BJ (cell line): ENCODE measurements at regions not wholly inside any gene's neighbourhood (a gene's known extent, or its start where the extent isn't known, plus 50 kb on each side); places are given as distances from the start of the nearest gene placed in this dataset.

Experiments
- CTCF ChIA-PET: fragments of 350-600 bp; formaldehyde crosslinking; extraction: SDS; loops from one replicate; lab custom pipeline; 2021; ENCODE audit warnings: antibody characterized with exemption, inconsistent platforms; lab: Yijun Ruan, JAX
- POLR2A ChIA-PET: fragments of 300-600 bp; sonication (Branson Sonifier 250); formaldehyde crosslinking; extraction: SDS; loops from one replicate; lab custom pipeline; 2021; ENCODE audit warnings: antibody characterized with exemption; lab: Charles Lee
- DNase-seq: peaks from one replicate; pipeline ENCODE4 v3.0.0-alpha.2; 2011; ENCODE audit warnings: low read depth
- H3K27me3 ChIP-seq: 2 replicates; pipeline ENCODE4 v1.6.0; 2011; ENCODE audit warnings: low read length; ENCODE audit not compliant: control insufficient read depth, insufficient read depth
- H3K36me3 ChIP-seq: 2 replicates; pipeline ENCODE4 v1.5.1; 2011; ENCODE audit warnings: low read length; ENCODE audit not compliant: control insufficient read depth, insufficient read depth
- H3K4me3 ChIP-seq: 2 replicates; pipeline ENCODE4 v1.5.1; 2011; ENCODE audit warnings: low read depth, mild to moderate bottlenecking, control low read depth, low read length
- TF ChIP-seq, protein P1 (sequence below): IDR thresholded peaks from 2 replicates; pipeline ENCODE4 v1.5.1; 2011; ENCODE audit warnings: low read depth, mild to moderate bottlenecking, control low read depth, inconsistent platforms, low read length, moderate library complexity; ENCODE audit not compliant: insufficient read depth

DNA sequence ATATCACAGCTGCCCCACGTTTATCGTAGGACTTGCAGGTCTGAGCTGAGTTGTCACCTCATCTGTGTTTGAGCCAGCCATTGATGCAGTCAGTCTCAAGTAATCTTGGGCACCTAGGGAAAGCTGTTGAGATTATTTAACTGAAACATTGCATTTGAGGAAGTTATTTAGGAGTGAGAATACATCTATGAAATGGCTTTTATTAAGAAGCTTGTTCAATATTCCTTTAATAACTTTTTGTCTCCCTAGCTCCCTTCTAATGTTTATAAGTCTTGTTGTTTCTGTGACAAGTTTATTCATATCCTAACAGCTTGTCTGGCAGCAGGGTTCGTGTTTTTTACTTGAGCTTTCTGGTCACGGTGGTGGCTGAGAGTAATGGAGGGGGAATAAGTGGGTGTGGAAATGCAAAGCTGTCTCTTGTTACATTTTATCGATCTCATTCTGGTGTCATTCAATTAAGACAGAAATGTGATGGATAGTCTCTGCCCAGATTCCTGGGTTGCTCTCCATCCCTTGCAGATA lies 555.9 kb downstream of the USP25 start:
- Histone ChIP-seq H3K27me3 (no peaks in the 10 kb centered on the region), H3K36me3 (no peaks in the 10 kb centered on the region), H3K4me3 (no peak overlapping the region)
- no peak for DNase-seq
- POLR2A ChIA-PET: interaction anchor here (0.8 kb wide), 1 partner anchor 89 kb away, joined by 3 read pairs; no protein-coding TSS in a partner anchor
- CTCF ChIA-PET: interaction anchor here (0.7 kb wide), 1 partner anchor 203 kb away, joined by 4 read pairs; no protein-coding TSS in a partner anchor
- TF ChIP-seq, protein P1, sequence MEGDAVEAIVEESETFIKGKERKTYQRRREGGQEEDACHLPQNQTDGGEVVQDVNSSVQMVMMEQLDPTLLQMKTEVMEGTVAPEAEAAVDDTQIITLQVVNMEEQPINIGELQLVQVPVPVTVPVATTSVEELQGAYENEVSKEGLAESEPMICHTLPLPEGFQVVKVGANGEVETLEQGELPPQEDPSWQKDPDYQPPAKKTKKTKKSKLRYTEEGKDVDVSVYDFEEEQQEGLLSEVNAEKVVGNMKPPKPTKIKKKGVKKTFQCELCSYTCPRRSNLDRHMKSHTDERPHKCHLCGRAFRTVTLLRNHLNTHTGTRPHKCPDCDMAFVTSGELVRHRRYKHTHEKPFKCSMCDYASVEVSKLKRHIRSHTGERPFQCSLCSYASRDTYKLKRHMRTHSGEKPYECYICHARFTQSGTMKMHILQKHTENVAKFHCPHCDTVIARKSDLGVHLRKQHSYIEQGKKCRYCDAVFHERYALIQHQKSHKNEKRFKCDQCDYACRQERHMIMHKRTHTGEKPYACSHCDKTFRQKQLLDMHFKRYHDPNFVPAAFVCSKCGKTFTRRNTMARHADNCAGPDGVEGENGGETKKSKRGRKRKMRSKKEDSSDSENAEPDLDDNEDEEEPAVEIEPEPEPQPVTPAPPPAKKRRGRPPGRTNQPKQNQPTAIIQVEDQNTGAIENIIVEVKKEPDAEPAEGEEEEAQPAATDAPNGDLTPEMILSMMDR: no peak

DNA sequence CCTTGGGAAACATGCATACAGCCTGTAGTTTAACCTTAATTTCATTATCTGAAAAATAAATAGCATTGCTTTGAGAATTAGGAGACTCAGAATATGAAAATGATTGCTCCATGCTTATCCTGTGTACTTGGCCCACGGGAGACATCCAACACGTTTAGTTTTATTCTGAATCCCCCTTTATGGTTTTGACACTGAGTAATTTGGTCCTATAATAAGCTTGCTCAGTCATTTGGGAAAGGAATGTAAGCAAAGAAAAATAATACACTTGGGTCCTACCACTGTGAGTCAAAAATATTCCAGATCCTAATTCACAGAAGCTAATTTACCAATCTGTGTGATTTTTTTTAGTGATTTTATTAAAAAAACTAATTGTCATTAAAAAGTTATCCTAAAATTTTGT lies 557.3 kb downstream of the USP25 start:
- Histone ChIP-seq H3K27me3 (no peaks in the 10 kb centered on the region), H3K4me3 (no peak overlapping the region), H3K36me3 (no peaks in the 10 kb centered on the region)
- ChIA-PET CTCF (no interaction called here), POLR2A (no interaction called here)
- DNase-seq: no peak
- TF ChIP-seq, protein P1: no peak

DNA sequence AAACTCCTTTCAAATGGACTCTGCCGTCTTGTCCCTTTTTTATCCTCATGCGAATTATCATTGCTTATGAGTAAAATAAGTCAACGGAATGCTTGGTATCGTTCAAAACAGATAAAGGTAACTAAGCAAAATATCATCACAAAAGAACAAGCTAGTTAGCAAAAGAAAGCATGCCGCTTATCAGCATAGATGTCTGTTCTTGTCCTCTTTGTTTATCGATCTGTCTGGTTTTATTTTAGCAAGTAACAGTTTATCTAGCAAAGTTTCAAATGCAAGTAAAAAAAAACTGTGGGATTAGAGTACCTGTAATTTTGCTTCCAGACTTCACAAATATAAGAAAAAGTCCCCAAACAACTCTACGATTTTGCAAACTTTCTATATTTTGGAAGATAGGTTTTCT lies 561.5 kb downstream of the USP25 start:
- Histone ChIP-seq H3K27me3 (no peaks in the 10 kb centered on the region), H3K4me3 (no peak overlapping the region), H3K36me3 (no peaks in the 10 kb centered on the region)
- ChIA-PET POLR2A (no interaction called here), CTCF (no interaction called here)
- no peak for DNase-seq
- TF ChIP-seq, protein P1: no peak

DNA sequence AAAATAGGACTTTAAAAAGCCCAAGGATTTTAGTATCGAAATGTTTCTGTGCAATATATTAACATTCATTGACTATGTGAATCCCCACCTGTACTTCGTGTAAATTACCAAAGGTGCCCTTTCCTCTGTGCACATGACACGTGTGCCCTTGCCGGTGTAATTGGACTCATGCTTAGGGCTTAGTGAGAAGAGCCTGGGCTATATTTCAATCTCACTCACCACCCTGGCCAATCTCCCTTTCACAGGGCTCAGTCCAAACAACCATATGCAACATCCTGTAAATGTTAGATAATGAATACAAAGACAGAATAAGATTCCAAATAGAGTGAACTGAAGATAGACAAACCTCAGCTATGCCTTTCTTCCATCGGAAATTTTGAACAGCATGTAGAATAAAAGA lies 564.3 kb downstream of the USP25 start:
- ChIA-PET POLR2A (no interaction called here), CTCF (no interaction called here)
- H3K36me3 ChIP-seq: no peaks in the 10 kb centered on the region
- TF ChIP-seq, protein P1: no peak
- H3K27me3 ChIP-seq: no peaks in the 10 kb centered on the region
- no peak overlapping the region for H3K4me3 ChIP-seq
- no peak for DNase-seq

DNA sequence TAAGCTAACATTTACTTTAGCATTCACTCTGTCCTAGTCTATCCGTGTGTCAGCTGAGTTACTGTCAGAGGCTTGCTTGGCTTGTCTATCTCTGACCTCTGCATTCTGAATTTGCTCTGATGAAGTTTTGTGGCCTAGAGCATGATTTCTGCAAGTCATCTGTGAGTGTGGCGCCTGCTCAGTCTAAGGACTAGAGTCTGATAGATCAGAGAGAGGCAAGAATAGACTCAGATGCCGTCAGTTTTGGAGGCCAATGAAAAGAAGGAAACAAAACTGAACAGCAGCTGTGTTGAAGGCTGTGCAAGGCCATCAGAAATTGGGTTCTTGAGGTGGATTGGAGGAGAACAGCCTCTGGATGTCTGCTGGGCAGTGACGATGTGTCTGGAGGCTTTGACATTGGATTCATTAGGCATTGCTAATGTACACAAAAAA lies 573.1 kb downstream of the USP25 start:
- CTCF ChIA-PET: no interaction called here
- no peaks in the 10 kb centered on the region for H3K36me3 ChIP-seq
- H3K4me3 ChIP-seq: no peak overlapping the region
- no peak for DNase-seq
- POLR2A ChIA-PET: no interaction called here
- TF ChIP-seq, protein P1: no peak
- H3K27me3 ChIP-seq: no peaks in the 10 kb centered on the region
